Tibial nerve (tissue), 4 donors: ENCODE measurements at regions not wholly inside any gene's neighbourhood (a gene's known extent, or its start where the extent isn't known, plus 50 kb on each side); places are given as distances from the start of the nearest gene placed in this dataset.

Experiments used
- DNase-seq, 2 donors: peaks; one replicate each; pipeline ENCODE4 v3.0.0-alpha.2; 2019; ENCODE audit warnings: low spot score in 2 of 2
- H3K27ac ChIP-seq, 4 donors: fragments of 200-600 bp; sonication (generic) in 3 of 4; one replicate each; pipeline ENCODE4 v1.5.1; 2017 to 2019; ENCODE audit warnings: mild to moderate bottlenecking in 1 of 4
- H3K27me3 ChIP-seq, 2 donors: fragments of 200-600 bp; sonication (generic) in 1 of 2; one replicate each; pipeline versions ENCODE4 v1.5.1 to v1.6.0; 2017 to 2019
- H3K36me3 ChIP-seq, 3 donors: fragments of 200-600 bp; sonication (generic); one replicate each; pipeline ENCODE4 v1.5.1; 2018 to 2019
- H3K4me1 ChIP-seq, 4 donors: fragments of 200-600 bp; sonication (generic) in 3 of 4; one replicate each; pipeline ENCODE4 v1.5.1; 2017 to 2019
- H3K4me3 ChIP-seq, 4 donors: fragments of 200-600 bp; sonication (generic) in 3 of 4; one replicate each; pipeline ENCODE4 v1.5.1; 2017 to 2019; ENCODE audit warnings: mild to moderate bottlenecking in 1 of 4, moderate library complexity in 1 of 4
- H3K9me3 ChIP-seq, 4 donors: fragments of 200-600 bp; sonication (generic) in 3 of 4; one replicate each; pipeline ENCODE4 v1.5.1; 2017 to 2019
- CTCF ChIP-seq, 5 experiments: fragments of 200-600 bp in 3 of 5; fragments of 450-650 bp in 2 of 5; sonication (generic) in 3 of 5; IDR thresholded peaks; one replicate each; pipeline ENCODE4 v1.5.1; 2016 to 2019; ENCODE audit warnings: antibody characterized with exemption in 5 of 5, mild to moderate bottlenecking in 3 of 5, moderate library complexity in 2 of 5
- EP300 ChIP-seq, 2 donors: sonication (generic); formaldehyde crosslinking; IDR thresholded peaks; one replicate each; pipeline ENCODE4 v1.6.1; 2017; ENCODE audit warnings: antibody characterized with exemption in 2 of 2, mild to moderate bottlenecking in 1 of 2
- POLR2A ChIP-seq, 2 donors: fragments of 450-650 bp; IDR thresholded peaks; one replicate each; pipeline ENCODE4 v1.6.1; 2017; ENCODE audit warnings: antibody characterized with exemption in 2 of 2, mild to moderate bottlenecking in 2 of 2, moderate library complexity in 2 of 2
- WGBS, 2 donors: methylation state at CpG; one replicate each; pipeline ENCODE4 v1.1.5; 2018; 5-methylcytosine and 5-hydroxymethylcytosine counted together

GRCh38 chr5:8314965-8315364 is 446.0 kb downstream of the MTRR start:
- H3K36me3 ChIP-seq, result no peaks in the 10 kb centered on the region
- no peak overlapping the region for H3K4me3 ChIP-seq
- no peak for DNase-seq
- H3K27me3 ChIP-seq, result no peaks in the 10 kb centered on the region
- H3K27ac ChIP-seq, result no peak overlapping the region
- H3K4me1 ChIP-seq, result no peaks in the 10 kb centered on the region
- TF ChIP-seq EP300 (IDR thresholded peaks at IDR 0.05) (no peak), CTCF (IDR thresholded peaks at IDR 0.05) (no peak), POLR2A (IDR thresholded peaks at IDR 0.05) (no peak)
- WGBS, 2 donors, result 63 to 73% methylated on average over 3 of the region's 3 CpGs
- H3K9me3 ChIP-seq, result peaks cover 0 to 6% (median 2%) of the 10 kb centered on the region in 4 donors

GRCh38 chr5:8316608-8317280 is 447.8 kb downstream of the MTRR start:
- Histone ChIP-seq H3K4me1 (no peaks in the 10 kb centered on the region), H3K9me3 (peaks cover 0 to 4% (median 2%) of the 10 kb centered on the region in 4 donors), H3K27me3 (no peaks in the 10 kb centered on the region), H3K36me3 (no peaks in the 10 kb centered on the region), H3K4me3 (no peak overlapping the region), H3K27ac (no peak overlapping the region)
- DNase-seq, result no peak
- no peak for TF ChIP-seq CTCF (IDR thresholded peaks at IDR 0.05)
- no peak for TF ChIP-seq POLR2A (IDR thresholded peaks at IDR 0.05)
- no peak for TF ChIP-seq EP300 (IDR thresholded peaks at IDR 0.05)
- 36 to 39% methylated on average over 6 of the region's 6 CpGs for WGBS, 2 donors

DNA sequence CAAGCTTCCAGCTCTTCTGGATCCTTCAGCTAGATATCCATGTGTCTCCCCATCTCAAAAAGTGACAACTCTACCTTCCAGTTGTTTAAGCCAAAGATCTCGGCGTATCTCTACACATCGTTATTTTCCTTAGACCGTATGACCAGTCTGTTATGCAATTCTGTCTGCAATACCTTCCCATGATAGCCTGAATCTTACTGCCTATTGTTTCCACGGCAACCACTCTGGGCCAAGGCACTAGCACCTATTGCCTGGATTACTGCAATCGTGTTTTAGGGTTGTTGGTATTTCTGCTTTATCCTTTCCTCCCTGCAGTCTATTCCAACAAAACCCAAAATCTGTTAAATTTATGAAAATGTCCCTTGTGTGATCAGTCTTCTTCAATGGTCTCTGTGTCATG is 448.4 kb downstream of the MTRR start:
- no peak for DNase-seq
- H3K4me3 ChIP-seq, result no peak overlapping the region
- 88 to 95% methylated on average over 6 of the region's 6 CpGs for WGBS, 2 donors
- no peaks in the 10 kb centered on the region for H3K4me1 ChIP-seq
- H3K27me3 ChIP-seq, result no peaks in the 10 kb centered on the region
- TF ChIP-seq POLR2A (IDR thresholded peaks at IDR 0.05), result no peak
- no peak for TF ChIP-seq CTCF (IDR thresholded peaks at IDR 0.05)
- TF ChIP-seq EP300 (IDR thresholded peaks at IDR 0.05), result no peak
- H3K9me3 ChIP-seq, result peaks cover 0 to 3% (median under 1%) of the 10 kb centered on the region in 4 donors
- no peaks in the 10 kb centered on the region for H3K36me3 ChIP-seq
- no peak overlapping the region for H3K27ac ChIP-seq

DNA sequence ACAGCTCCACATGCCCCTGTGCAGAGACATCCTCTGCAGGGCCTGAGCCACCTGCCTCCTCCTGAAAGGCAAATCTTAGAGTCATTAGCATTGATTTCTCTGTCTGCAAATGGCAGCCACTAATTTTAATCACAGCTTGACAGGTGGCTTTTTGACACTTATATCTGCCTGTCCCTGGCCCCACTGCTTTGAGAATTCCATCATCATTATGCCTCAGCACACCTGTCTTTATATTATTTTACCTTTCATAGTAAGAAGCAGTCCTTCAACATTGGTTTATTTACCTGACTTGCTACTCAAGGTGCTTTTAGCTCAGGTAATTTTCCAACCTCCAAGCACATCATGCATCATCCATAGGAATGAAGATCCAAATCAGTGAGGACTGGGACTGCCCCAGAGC is 451.3 kb downstream of the MTRR start:
- no peak overlapping the region for H3K27ac ChIP-seq
- no peak overlapping the region for H3K4me3 ChIP-seq
- H3K36me3 ChIP-seq, result no peaks in the 10 kb centered on the region
- TF ChIP-seq POLR2A (IDR thresholded peaks at IDR 0.05), result no peak
- no peak for TF ChIP-seq CTCF (IDR thresholded peaks at IDR 0.05)
- no peak for TF ChIP-seq EP300 (IDR thresholded peaks at IDR 0.05)
- H3K4me1 ChIP-seq, result no peaks in the 10 kb centered on the region
- no peaks in the 10 kb centered on the region for H3K27me3 ChIP-seq
- peaks cover 0 to 3% (median 0%) of the 10 kb centered on the region in 4 donors for H3K9me3 ChIP-seq
- DNase-seq, result no peak

DNA sequence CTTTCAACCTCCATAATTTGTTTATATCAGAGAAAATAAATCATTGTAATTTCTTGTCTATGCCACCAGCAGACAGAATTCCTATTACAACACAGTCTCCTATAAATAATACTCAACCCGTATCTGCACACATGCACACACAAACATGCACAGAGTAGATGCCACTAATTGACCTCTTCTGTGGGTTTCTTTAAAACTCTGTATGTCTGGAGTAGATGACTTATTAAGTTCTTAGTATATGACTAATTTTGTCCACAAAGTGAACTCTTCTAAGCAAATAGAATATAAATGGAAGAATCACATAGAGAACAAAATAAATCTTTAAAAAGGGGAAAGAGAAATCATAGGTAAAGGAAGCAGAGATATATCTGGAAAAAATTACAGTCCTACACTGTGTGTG is 452.3 kb downstream of the MTRR start:
- no peak for TF ChIP-seq CTCF (IDR thresholded peaks at IDR 0.05)
- TF ChIP-seq EP300 (IDR thresholded peaks at IDR 0.05), result no peak
- no peak for TF ChIP-seq POLR2A (IDR thresholded peaks at IDR 0.05)
- H3K4me1 ChIP-seq, result no peaks in the 10 kb centered on the region
- H3K27me3 ChIP-seq, result no peaks in the 10 kb centered on the region
- DNase-seq, result no peak
- no peak overlapping the region for H3K27ac ChIP-seq
- WGBS, 2 donors, result 77 to 83% methylated on average over 1 of the region's 1 CpG
- H3K36me3 ChIP-seq, result no peaks in the 10 kb centered on the region
- H3K9me3 ChIP-seq, result peaks cover 0 to 3% (median 0%) of the 10 kb centered on the region in 4 donors
- H3K4me3 ChIP-seq, result no peak overlapping the region
